ENCODE measurements at regions not wholly inside any gene's neighbourhood (a gene's known extent, or its start where the extent isn't known, plus 50 kb on each side); places are given as distances from the start of the nearest gene placed in this dataset.

DNA sequence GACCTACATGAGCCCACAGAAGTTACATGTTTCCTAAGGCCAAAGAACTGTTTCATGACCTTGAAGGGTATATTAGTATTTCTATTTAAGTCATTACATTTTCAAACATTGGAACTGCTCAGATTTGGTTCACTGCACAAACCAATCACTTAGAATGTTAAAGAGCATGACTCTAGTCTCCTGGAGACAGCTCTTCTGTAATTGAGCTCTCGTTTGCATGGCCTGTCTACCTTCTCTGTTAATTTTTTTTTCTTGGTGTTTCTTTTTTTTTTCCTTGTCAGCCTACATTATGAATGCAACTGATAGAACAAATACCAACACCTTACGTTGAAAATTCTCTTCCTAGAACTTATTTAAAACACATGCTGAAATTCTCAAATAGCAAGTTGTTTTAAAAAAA lies 860.2 kb upstream of the MAP3K7 start:
- H3K4me3 ChIP-seq (ENCODE audit: low read depth, low read length), result no peak overlapping the region
- DNase-seq (ENCODE audit: low read depth), result no peak
- no peak for TF ChIP-seq CTCF (conservative IDR thresholded peaks at IDR 0.05; ENCODE audit: low read depth, low read length)

DNA sequence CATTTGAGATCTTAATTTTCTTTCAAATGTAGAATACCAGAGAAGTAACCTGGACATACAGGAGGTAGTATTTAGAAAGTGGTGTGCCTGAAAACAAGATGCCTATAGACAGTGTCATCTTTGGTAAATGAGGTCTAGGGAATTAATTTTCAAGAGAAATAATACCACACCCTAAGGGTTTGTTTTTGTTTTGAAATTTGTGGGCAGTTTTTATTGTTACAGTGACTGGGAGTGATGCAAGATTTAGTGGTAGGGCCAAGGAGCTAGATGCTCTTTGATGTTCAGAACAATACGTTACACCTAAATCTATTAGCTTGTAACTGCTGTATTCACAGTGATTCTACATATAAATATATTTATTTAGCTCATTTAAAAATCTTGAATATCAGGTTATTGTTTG lies 856.5 kb upstream of the MAP3K7 start:
- H3K4me3 ChIP-seq (ENCODE audit: low read depth, low read length), result no peak overlapping the region
- DNase-seq (ENCODE audit: low read depth), result no peak
- no peak for TF ChIP-seq CTCF (conservative IDR thresholded peaks at IDR 0.05; ENCODE audit: low read depth, low read length)

GRCh38 chr6:91442342-91442741 lies 855.5 kb upstream of the MAP3K7 start:
- no peak for TF ChIP-seq CTCF (conservative IDR thresholded peaks at IDR 0.05; ENCODE audit: low read depth, low read length)
- DNase-seq (ENCODE audit: low read depth), result no peak
- no peak overlapping the region for H3K4me3 ChIP-seq (ENCODE audit: low read depth, low read length)

DNA sequence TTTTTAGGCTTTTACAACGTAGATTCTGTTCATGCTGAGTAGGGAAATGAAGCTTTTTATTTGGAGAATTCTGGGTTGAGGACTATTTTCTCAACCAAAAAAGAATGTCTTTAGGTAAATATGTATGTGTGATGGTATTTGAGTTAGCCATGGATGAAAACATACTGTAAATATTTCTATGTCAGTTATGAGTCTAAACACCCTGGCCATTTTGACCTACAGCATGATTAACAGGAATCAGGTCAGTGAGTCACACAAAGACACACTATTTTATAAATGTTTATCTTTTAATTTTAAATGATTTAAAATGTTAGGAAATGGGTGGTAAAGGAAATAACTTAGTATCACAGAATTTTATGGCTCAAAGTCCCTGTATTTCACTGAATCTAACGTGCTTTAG lies 851.7 kb upstream of the MAP3K7 start:
- TF ChIP-seq CTCF (conservative IDR thresholded peaks at IDR 0.05; ENCODE audit: low read depth, low read length), result no peak
- DNase-seq (ENCODE audit: low read depth), result no peak
- H3K4me3 ChIP-seq (ENCODE audit: low read depth, low read length), result no peak overlapping the region

DNA sequence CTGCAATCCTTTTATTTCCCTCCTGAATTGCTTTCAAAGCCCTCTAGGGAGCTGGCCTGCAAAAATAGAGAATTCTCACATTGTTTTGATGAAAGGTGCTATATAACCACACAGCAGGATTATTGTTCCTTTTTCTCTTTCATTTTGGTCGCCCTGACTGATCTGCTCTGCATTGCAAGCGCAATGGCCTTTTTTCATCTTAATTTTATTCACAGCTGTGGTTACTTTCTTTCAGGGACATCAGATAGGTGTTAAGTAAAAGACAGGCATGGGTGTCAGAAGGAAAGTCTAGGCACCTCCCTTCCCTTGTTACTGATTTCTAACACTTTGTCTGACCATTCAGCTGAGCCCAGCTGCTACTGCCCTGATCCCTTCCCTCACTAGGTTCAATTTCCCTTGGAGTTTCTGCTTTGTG lies 850.5 kb upstream of the MAP3K7 start:
- H3K4me3 ChIP-seq (ENCODE audit: low read depth, low read length), result no peak overlapping the region
- DNase-seq (ENCODE audit: low read depth), result no peak
- no peak for TF ChIP-seq CTCF (conservative IDR thresholded peaks at IDR 0.05; ENCODE audit: low read depth, low read length)

DNA sequence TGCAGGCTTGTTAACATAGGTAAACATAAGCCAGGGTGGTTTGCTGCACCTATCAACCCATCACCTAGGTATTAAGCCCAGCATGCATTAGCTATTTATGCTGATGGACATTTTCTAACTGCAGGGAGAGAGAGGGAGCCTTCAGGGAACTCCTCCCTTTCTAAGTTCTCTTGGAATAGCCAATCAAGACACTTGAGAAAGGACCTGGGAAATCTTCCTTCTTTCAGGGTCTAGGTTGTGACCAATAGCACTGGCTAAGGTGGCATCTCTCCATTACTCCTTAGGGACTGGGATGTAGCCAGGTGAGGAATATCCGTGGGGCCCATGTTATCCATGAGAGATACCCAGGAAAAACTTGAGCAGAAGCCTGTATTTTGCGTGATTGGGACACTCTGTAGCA lies 849.6 kb upstream of the MAP3K7 start:
- no peak for DNase-seq (ENCODE audit: low read depth)
- H3K4me3 ChIP-seq (ENCODE audit: low read depth, low read length), result no peak overlapping the region
- no peak for TF ChIP-seq CTCF (conservative IDR thresholded peaks at IDR 0.05; ENCODE audit: low read depth, low read length)

GRCh38 chr6:91435630-91436029 lies 848.8 kb upstream of the MAP3K7 start:
- TF ChIP-seq CTCF (conservative IDR thresholded peaks at IDR 0.05; ENCODE audit: low read depth, low read length), result no peak
- no peak for DNase-seq (ENCODE audit: low read depth)
- no peak overlapping the region for H3K4me3 ChIP-seq (ENCODE audit: low read depth, low read length)

Measured in epithelial cell of proximal tubule (primary cell).